Gastroesophageal sphincter (tissue), 3 donors: ENCODE measurements at regions not wholly inside any gene's neighbourhood (a gene's known extent, or its start where the extent isn't known, plus 50 kb on each side); places are given as distances from the start of the nearest gene placed in this dataset.

ENCODE experiments used
- CTCF ChIP-seq, 4 experiments: fragments of 200-600 bp in 2 of 4; fragments of 450-650 bp in 2 of 4; sonication (generic) in 1 of 4; IDR thresholded peaks; one replicate each; pipeline ENCODE4 v1.5.1; 2017 to 2019; ENCODE audit warnings: antibody characterized with exemption in 4 of 4, mild to moderate bottlenecking in 2 of 4, moderate library complexity in 2 of 4
- EP300 ChIP-seq: sonication (generic); formaldehyde crosslinking; IDR thresholded peaks from one replicate; pipeline ENCODE4 v1.6.1; 2017; ENCODE audit warnings: antibody characterized with exemption, mild to moderate bottlenecking
- POLR2A ChIP-seq, 2 donors: fragments of 450-650 bp; IDR thresholded peaks; one replicate each; pipeline ENCODE4 v1.6.1; 2017; ENCODE audit warnings: antibody characterized with exemption in 2 of 2, mild to moderate bottlenecking in 2 of 2, moderate library complexity in 1 of 2

DNA sequence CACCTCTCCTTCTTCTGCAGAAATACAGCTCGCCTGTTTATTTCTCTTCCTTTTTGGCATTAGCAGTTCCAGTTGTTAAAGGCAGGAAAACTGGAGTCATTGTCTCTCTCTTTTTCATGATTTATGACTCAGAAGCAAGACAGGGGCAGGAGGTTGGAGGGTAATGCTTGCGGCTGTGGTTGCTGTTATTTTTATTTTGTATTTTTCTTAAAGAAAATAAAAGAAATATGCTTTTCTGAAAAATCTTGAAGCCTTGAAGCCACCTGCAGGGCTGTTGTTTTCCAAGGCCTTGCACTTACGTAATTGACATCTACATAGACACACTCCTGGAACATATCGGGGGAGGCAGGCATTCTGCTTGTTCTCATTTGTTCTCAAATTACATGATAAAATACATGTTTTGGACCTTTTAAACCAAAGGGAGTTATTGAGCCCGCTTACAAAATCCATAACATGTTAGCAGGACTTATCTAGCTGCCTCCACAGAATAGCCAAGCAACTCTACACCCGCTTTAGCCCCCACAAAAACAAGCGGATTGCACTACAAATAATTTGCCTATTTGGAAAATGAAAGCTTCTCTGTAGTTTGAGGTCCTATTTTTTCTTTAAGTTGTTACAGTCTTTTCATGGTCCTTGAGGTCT, 1004.6 kb upstream of the NR2F2 start:
- TF ChIP-seq CTCF (IDR thresholded peaks at IDR 0.05), result no peak
- no peak for TF ChIP-seq POLR2A (IDR thresholded peaks at IDR 0.05)
- no peak for TF ChIP-seq EP300
